Heart left ventricle (tissue), 16 donors: ENCODE measurements at regions not wholly inside any gene's neighbourhood (a gene's known extent, or its start where the extent isn't known, plus 50 kb on each side); places are given as distances from the start of the nearest gene placed in this dataset.

Source experiments
- ATAC-seq, 4 donors: fragments of 200-7000 bp; cut with Tn5 transposase; one replicate each; pipeline ENCODE4 v1.9.1; 2020 to 2022; ENCODE audit warnings: moderate library complexity in 4 of 4, mild to moderate bottlenecking in 3 of 4, moderate number of reproducible peaks in 1 of 4
- DNase-seq, 5 donors: peaks; one replicate each; pipeline ENCODE4 v3.0.0-alpha.2; 2020
- H3K27ac ChIP-seq, 12 donors: fragments of 200-600 bp; sonication (generic) in 4 of 12; one replicate each; pipeline versions ENCODE4 v1.5.0 to v1.8.0; 2016 to 2022; ENCODE audit warnings: mild to moderate bottlenecking in 2 of 12
- H3K27me3 ChIP-seq, 9 donors: fragments of 200-600 bp; sonication (generic) in 2 of 9; one replicate each; pipeline versions ENCODE4 v1.5.1 to v1.8.0; 2016 to 2022; ENCODE audit warnings: mild to moderate bottlenecking in 3 of 9
- H3K36me3 ChIP-seq, 9 donors: fragments of 200-600 bp; sonication (generic) in 2 of 9; one replicate each; pipeline versions ENCODE4 v1.5.0 to v1.8.0; 2018 to 2022; ENCODE audit warnings: mild to moderate bottlenecking in 2 of 9
- H3K4me1 ChIP-seq, 12 donors: fragments of 200-600 bp; sonication (generic) in 4 of 12; one replicate each; pipeline versions ENCODE4 v1.5.0 to v1.8.0; 2016 to 2022; ENCODE audit warnings: mild to moderate bottlenecking in 3 of 12
- H3K4me3 ChIP-seq, 12 donors: fragments of 200-600 bp; sonication (generic) in 4 of 12; one replicate each; pipeline versions ENCODE4 v1.5.0 to v1.8.0; 2017 to 2022; ENCODE audit warnings: mild to moderate bottlenecking in 9 of 12, moderate library complexity in 4 of 12
- H3K9me3 ChIP-seq, 12 donors: fragments of 200-600 bp; sonication (generic) in 4 of 12; one replicate each; pipeline versions ENCODE4 v1.5.0 to v1.8.0; 2016 to 2022; ENCODE audit warnings: mild to moderate bottlenecking in 1 of 12
- POLR2A ChIP-seq, 2 donors: fragments of 450-650 bp; IDR thresholded peaks; one replicate each; pipeline ENCODE4 v1.6.1; 2017; ENCODE audit warnings: antibody characterized with exemption in 2 of 2, mild to moderate bottlenecking in 2 of 2, moderate library complexity in 2 of 2
- WGBS, 4 donors: extraction: QIAGEN DNeasy Blood & Tissue Kit in 2 of 4; methylation state at CpG; one replicate each; pipeline versions ENCODE4 v1.1.5 to v1.1.7; 2013 to 2018; 5-methylcytosine and 5-hydroxymethylcytosine counted together
- intact Hi-C, 10 donors: fragments of 100-400 bp; cut with DNase I; formaldehyde crosslinking; loops; one replicate each; pipeline versions ENCODE4 v1.11.1 to v1.14.2; 2022
- TF ChIP-seq, protein P1 (sequence below), 12 donors: fragments of 200-600 bp; sonication (generic) in 4 of 12; IDR thresholded peaks; one replicate each; pipeline versions ENCODE4 v1.5.0 to v1.8.0; 2018 to 2022; ENCODE audit warnings: antibody characterized with exemption in 12 of 12, mild to moderate bottlenecking in 5 of 12
- donor health status: ischemic (EF 13 %, LVEDD 7.1; RV severe dilation, severe dysfunction).
- donor health status: healthy with polysubstance abuse.
- donor health status: DM: no; HTN: yes; CAD: no.
- donor health status: DM: no; HTN: no; CAD: no.
- donor health status: ischemic (EF 25% LVEDD 6.9; RV normal size, moderate dysfunction).
- donor health status: ischemic (EF 25% LVEDD 5.7; RV mildly dilated, moderate dysfunction).
- donor health status: healthy.
- donor health status: DM: yes; HTN: yes; CAD: no.
- donor health status: ischemic (EF 35%, LVEDD 5.7; RV mildly dilated, moderate dysfunction).
- donor health status: nonischemic (EF 11% LVEDD 7.7; RV severe dilation, severe dysfunction).
- donor health status: DM: yes; HTN: yes; CAD: no.
- donor health status: PGD.
- donor health status: ischemic (EF 29% LVEDD 5.4; RV normal size, mild dysfunction).
- donor health status: nonischemic (EF 23%, LVEDD 6.1; RV moderate dilation, normal function).

- no peaks in the 10 kb centered on the region for H3K27me3 ChIP-seq
- 61 to 70% (median 68%) methylated on average over 3 of the region's 3 CpGs for WGBS, 4 donors
- ATAC-seq (no peak), DNase-seq (no peak)
- peaks cover 0 to 3% (median 0%) of the 10 kb centered on the region in 12 donors for H3K4me1 ChIP-seq
- no peak for TF ChIP-seq POLR2A (IDR thresholded peaks at IDR 0.05)
- TF ChIP-seq, protein P1, sequence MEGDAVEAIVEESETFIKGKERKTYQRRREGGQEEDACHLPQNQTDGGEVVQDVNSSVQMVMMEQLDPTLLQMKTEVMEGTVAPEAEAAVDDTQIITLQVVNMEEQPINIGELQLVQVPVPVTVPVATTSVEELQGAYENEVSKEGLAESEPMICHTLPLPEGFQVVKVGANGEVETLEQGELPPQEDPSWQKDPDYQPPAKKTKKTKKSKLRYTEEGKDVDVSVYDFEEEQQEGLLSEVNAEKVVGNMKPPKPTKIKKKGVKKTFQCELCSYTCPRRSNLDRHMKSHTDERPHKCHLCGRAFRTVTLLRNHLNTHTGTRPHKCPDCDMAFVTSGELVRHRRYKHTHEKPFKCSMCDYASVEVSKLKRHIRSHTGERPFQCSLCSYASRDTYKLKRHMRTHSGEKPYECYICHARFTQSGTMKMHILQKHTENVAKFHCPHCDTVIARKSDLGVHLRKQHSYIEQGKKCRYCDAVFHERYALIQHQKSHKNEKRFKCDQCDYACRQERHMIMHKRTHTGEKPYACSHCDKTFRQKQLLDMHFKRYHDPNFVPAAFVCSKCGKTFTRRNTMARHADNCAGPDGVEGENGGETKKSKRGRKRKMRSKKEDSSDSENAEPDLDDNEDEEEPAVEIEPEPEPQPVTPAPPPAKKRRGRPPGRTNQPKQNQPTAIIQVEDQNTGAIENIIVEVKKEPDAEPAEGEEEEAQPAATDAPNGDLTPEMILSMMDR (IDR thresholded peaks at IDR 0.05), result no peak
- H3K9me3 ChIP-seq, result no peaks in the 10 kb centered on the region
- H3K4me3 ChIP-seq, result no peak overlapping the region
- no peak overlapping the region for H3K27ac ChIP-seq
- H3K36me3 ChIP-seq, result no peaks in the 10 kb centered on the region
- intact Hi-C loops, result loop anchor here in 9 of 10 donors (2.0 to 10.0 kb wide), 8 partner anchors 241 to 611 kb away; no protein-coding TSS in a partner anchor
Measured at GRCh38 chr4:74873545-74874301, 59.2 kb upstream of the PARM1 start.

DNA sequence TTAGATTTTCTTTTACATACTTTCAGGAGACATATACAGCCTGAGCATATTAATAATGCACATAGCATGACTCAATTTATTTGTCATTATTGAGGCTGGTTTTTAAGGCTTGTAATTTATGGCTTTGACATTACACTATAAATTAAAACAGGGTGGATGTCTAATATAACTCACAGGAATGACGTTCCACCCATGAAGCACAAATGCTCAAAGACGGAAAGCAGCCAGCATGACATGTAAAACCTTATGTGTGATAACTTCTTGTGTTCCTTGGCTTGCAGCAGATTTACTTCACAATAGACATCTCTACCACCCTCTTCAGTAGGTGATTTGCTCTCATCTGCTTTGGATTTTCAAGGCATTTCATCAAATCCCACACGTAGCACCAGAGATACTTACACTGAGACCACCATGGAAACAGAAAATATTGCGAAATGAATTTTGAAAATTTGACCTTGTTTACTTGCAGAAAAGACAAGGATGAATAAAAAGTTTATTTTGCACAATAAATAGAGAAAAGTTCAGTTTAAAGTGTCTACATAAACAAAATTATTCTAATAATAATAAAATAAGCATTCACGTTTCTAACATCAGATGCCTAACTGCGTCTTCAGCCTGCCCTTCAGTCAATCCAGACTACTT lies 64.7 kb upstream of the BTC start:
- H3K4me1 ChIP-seq, result no peaks in the 10 kb centered on the region
- DNase-seq (no peak), ATAC-seq (no peak)
- intact Hi-C loops, result no loop called here
- H3K27me3 ChIP-seq, result no peaks in the 10 kb centered on the region
- no peaks in the 10 kb centered on the region for H3K36me3 ChIP-seq
- H3K27ac ChIP-seq, result no peak overlapping the region
- 76 to 84% (median 83%) methylated on average over 6 of the region's 6 CpGs for WGBS, 4 donors
- H3K4me3 ChIP-seq, result no peak overlapping the region
- H3K9me3 ChIP-seq, result peaks cover 0 to 5% (median 0%) of the 10 kb centered on the region in 12 donors
- TF ChIP-seq POLR2A (IDR thresholded peaks at IDR 0.05), result no peak
- TF ChIP-seq, protein P1 (IDR thresholded peaks at IDR 0.05), result no peak

DNA sequence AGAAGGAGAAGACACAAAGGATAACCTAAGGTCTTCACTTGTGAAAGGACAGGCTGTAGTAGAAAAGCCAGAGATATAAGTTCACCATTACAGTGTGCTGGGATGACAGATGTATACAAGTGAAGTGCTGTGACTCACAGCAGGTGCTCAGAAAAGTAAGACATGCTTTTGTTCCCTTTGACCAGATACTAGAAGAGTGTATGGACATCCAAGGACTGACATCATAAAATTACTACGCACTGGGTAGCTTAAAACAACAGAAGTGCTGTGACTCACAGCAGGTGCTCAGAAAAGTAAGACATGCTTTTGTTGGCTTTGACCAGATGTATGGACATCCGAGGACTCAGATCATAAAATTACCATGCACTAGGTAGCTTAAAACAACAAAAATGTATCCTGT lies 61.6 kb upstream of the BTC start:
- Histone ChIP-seq H3K27me3 (no peaks in the 10 kb centered on the region), H3K27ac (no peak overlapping the region), H3K4me1 (no peaks in the 10 kb centered on the region), H3K4me3 (no peak overlapping the region), H3K9me3 (peaks cover 0 to 6% (median 1%) of the 10 kb centered on the region in 12 donors), H3K36me3 (no peaks in the 10 kb centered on the region)
- ATAC-seq (no peak), DNase-seq (no peak)
- 79 to 84% (median 81%) methylated on average over 2 of the region's 2 CpGs for WGBS, 4 donors
- intact Hi-C loops, result no loop called here
- no peak for TF ChIP-seq POLR2A (IDR thresholded peaks at IDR 0.05)
- TF ChIP-seq, protein P1 (IDR thresholded peaks at IDR 0.05), result no peak

- ATAC-seq (no peak), DNase-seq (no peak)
- Histone ChIP-seq H3K4me3 (no peak overlapping the region), H3K36me3 (no peaks in the 10 kb centered on the region), H3K9me3 (peaks cover 0 to 22% (median 9%) of the 10 kb centered on the region in 12 donors), H3K4me1 (no peaks in the 10 kb centered on the region), H3K27ac (no peak overlapping the region), H3K27me3 (no peaks in the 10 kb centered on the region)
- intact Hi-C loops, result no loop called here
- TF ChIP-seq, protein P1 (IDR thresholded peaks at IDR 0.05), result no peak
- no peak for TF ChIP-seq POLR2A (IDR thresholded peaks at IDR 0.05)
- 89 to 91% (median 91%) methylated on average over 4 of the region's 4 CpGs for WGBS, 4 donors
Measured at GRCh38 chr4:74848774-74849173, 54.5 kb upstream of the BTC start.
